Activated CD8-positive, alpha-beta T cell treated with anti-CD3 and anti-CD28 coated beads, Interleukin-2, amount 10 ng/mL, durations not matched to agents 7 days and 5 days (primary cell): ENCODE measurements at regions not wholly inside any gene's neighbourhood (a gene's known extent, or its start where the extent isn't known, plus 50 kb on each side); places are given as distances from the start of the nearest gene placed in this dataset.

Experiments used
- ATAC-seq: fragments of 150-1000 bp; cut with Tn5 transposase; one replicate; pipeline ENCODE4 v1.10.0; 2021; ENCODE audit warnings: moderate library complexity
- CTCF ChIA-PET: fragments of 350-600 bp; sonication (Branson Sonifier 250); formaldehyde crosslinking; loops from one replicate; lab custom pipeline; 2021; ENCODE audit warnings: antibody characterized with exemption; lab: Charles Lee
- POLR2A ChIA-PET: fragments of 350-600 bp; sonication (Branson Sonifier 250); formaldehyde crosslinking; loops from one replicate; lab custom pipeline; 2021; ENCODE audit warnings: antibody characterized with exemption; lab: Charles Lee
- DNase-seq: peaks from one replicate; pipeline ENCODE4 v3.0.0-alpha.2; 2020
- H3K27ac Mint-ChIP-seq: one replicate; pipeline ENCODE4 v1.8.0; 2021; ENCODE audit warnings: mild to moderate bottlenecking, mixed read lengths
- H3K27me3 Mint-ChIP-seq: one replicate; pipeline ENCODE4 v1.8.0; 2021; ENCODE audit warnings: low read depth, mixed read lengths
- H3K36me3 Mint-ChIP-seq: one replicate; pipeline ENCODE4 v1.8.0; 2021; ENCODE audit warnings: low read depth, mixed read lengths
- H3K4me1 Mint-ChIP-seq: one replicate; pipeline ENCODE4 v1.8.0; 2021; ENCODE audit warnings: low read depth, mixed read lengths
- H3K4me3 Mint-ChIP-seq: one replicate; pipeline ENCODE4 v1.8.0; 2021; ENCODE audit warnings: mild to moderate bottlenecking, mixed read lengths
- H3K9me3 Mint-ChIP-seq: one replicate; pipeline ENCODE4 v1.8.0; 2022; ENCODE audit warnings: mixed read lengths; ENCODE audit not compliant: insufficient read depth

GRCh38 chr1:94617134-94617805, 75.7 kb upstream of the F3 start:
- no peak for DNase-seq
- ChIA-PET CTCF (no interaction called here), POLR2A (no interaction called here)
- peaks cover 5% of the 10 kb centered on the region for H3K9me3 Mint-ChIP-seq
- H3K27me3 Mint-ChIP-seq = no peaks in the 10 kb centered on the region
- H3K4me3 Mint-ChIP-seq = no peak overlapping the region
- ATAC-seq = no peak
- peaks cover 3% of the 10 kb centered on the region for H3K4me1 Mint-ChIP-seq
- no peaks in the 10 kb centered on the region for H3K36me3 Mint-ChIP-seq
- H3K27ac Mint-ChIP-seq = no peak overlapping the region

GRCh38 chr1:94616506-94616905, 74.9 kb upstream of the F3 start:
- ChIA-PET POLR2A (no interaction called here), CTCF (no interaction called here)
- peaks cover 3% of the 10 kb centered on the region for H3K4me1 Mint-ChIP-seq
- H3K4me3 Mint-ChIP-seq = no peak overlapping the region
- H3K27ac Mint-ChIP-seq = no peak overlapping the region
- no peak for DNase-seq
- H3K9me3 Mint-ChIP-seq = peaks cover 5% of the 10 kb centered on the region
- no peaks in the 10 kb centered on the region for H3K27me3 Mint-ChIP-seq
- H3K36me3 Mint-ChIP-seq = no peaks in the 10 kb centered on the region
- no peak for ATAC-seq

GRCh38 chr1:94614996-94615395, 73.4 kb upstream of the F3 start:
- H3K27ac Mint-ChIP-seq = no peak overlapping the region
- ATAC-seq (no peak), DNase-seq (no peak)
- H3K9me3 Mint-ChIP-seq = peaks cover 5% of the 10 kb centered on the region
- peaks cover 3% of the 10 kb centered on the region for H3K4me1 Mint-ChIP-seq
- H3K4me3 Mint-ChIP-seq = no peak overlapping the region
- CTCF ChIA-PET = no interaction called here
- H3K27me3 Mint-ChIP-seq = no peaks in the 10 kb centered on the region
- no peaks in the 10 kb centered on the region for H3K36me3 Mint-ChIP-seq
- POLR2A ChIA-PET = interaction anchor here (0.6 kb wide), 1 partner anchor 18 kb away, joined by 3 read pairs; no protein-coding TSS in a partner anchor

DNA sequence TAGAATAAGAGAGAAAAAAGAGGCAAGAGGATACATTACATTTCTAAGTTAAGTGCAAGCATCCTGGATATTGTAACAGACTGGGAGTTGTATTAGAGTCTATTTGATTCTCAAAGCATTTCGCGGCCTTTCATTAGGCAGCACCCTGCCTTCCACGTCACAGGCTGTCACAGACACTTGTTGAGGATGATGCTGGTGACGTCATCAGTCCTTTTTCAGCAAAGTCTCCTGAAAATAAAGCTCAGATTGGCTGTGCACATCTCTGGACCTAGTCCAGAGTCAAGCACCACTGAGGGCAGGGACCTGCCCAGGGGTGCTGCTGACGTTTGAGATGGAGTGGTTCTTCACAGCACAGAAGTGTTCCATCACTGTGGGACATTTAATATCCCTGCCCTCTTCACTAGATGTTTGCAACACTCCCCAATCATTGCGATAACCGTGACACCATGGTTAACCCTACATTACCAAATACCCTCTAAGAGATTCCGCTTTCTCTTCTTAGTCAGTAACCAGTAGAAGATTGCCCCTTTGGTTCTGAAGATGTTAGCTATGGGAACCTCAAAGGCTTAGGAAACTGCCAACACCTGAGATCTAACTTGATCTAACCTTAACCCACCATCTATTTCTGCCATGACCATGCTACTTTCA, 72.7 kb upstream of the F3 start:
- CTCF ChIA-PET = no interaction called here
- no peak for DNase-seq

GRCh38 chr1:94612525-94613204, 71.1 kb upstream of the F3 start:
- Mint-ChIP-seq H3K4me3 (no peak overlapping the region), H3K4me1 (peaks cover 3% of the 10 kb centered on the region), H3K27me3 (no peaks in the 10 kb centered on the region), H3K27ac (no peak overlapping the region), H3K36me3 (no peaks in the 10 kb centered on the region), H3K9me3 (no peaks in the 10 kb centered on the region)
- no peak for DNase-seq
- ChIA-PET POLR2A (no interaction called here), CTCF (no interaction called here)
- no peak for ATAC-seq

More for the DNA sequence above, 72.7 kb upstream of the F3 start:
- no peaks in the 10 kb centered on the region for H3K27me3 Mint-ChIP-seq
- H3K4me3 Mint-ChIP-seq = no peak overlapping the region
- H3K9me3 Mint-ChIP-seq = peaks cover 5% of the 10 kb centered on the region
- POLR2A ChIA-PET = no interaction called here
- H3K36me3 Mint-ChIP-seq = no peaks in the 10 kb centered on the region
- ATAC-seq = no peak
- H3K4me1 Mint-ChIP-seq = peaks cover 3% of the 10 kb centered on the region
- H3K27ac Mint-ChIP-seq = no peak overlapping the region

DNA sequence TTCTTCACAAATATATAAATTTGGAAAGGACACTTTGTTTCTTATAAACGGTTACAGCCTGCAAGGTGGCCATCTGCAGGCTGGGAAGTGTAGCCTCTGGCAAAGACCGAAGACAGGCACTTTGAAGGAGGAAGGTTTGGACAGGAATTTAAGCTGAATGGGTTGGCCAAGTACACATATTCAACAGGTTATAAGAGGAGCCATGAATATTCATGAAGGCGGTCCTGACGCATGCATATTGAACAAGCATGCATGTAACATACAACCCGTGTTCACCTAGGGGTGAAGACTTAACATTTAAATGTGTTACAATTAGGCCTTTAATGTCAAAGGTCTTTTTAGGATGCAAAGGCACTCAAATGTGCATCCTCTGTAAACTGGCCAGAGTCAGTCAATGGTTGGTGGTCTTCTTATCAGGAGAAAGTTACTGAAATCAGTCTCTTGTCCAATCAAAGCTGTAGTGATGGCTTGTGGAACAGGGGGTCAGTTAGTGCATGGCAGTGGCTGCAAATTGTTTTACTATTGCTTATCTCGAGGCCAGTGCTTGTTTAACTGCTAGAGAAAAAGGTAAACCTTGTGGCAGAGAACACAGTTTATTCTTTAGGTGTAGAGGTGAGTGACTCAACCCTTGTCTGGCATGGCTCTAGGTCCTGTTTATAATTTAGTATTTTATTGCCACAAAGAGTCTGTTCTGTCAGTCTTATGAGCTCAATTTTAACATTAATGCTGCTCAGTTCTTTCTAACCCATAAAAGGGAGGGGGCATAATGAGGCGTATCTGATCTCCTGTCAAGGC, 70.3 kb upstream of the F3 start:
- Mint-ChIP-seq H3K4me1 (peaks cover 3% of the 10 kb centered on the region), H3K27me3 (no peaks in the 10 kb centered on the region), H3K36me3 (no peaks in the 10 kb centered on the region), H3K27ac (no peak overlapping the region), H3K4me3 (no peak overlapping the region), H3K9me3 (no peaks in the 10 kb centered on the region)
- ATAC-seq = no peak
- ChIA-PET POLR2A (no interaction called here), CTCF (no interaction called here)
- no peak for DNase-seq

DNA sequence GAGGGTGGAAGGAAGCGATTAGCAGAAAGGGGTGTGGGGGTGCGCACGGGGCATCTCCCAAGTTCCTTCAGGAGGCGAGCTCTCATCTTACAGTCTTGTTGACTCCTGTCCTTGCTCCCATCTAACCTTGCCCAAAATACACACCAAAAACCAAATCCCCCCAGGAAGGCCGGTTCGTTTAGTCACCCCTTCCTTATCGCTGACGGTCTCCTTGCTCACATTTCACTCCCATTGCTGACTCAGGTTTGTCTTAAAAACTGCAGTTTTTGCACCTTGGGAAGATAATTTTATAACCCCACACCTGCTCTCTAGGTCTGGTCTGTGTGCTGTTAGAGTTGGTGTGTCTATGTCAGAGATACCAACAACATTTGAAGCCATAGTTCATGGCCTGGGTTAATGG, 68.1 kb upstream of the F3 start:
- no peaks in the 10 kb centered on the region for H3K36me3 Mint-ChIP-seq
- POLR2A ChIA-PET = no interaction called here
- no peak overlapping the region for H3K4me3 Mint-ChIP-seq
- peaks cover 3% of the 10 kb centered on the region for H3K4me1 Mint-ChIP-seq
- CTCF ChIA-PET = no interaction called here
- H3K27ac Mint-ChIP-seq = no peak overlapping the region
- DNase-seq (no peak), ATAC-seq (no peak)
- H3K27me3 Mint-ChIP-seq = peaks cover 3% of the 10 kb centered on the region
- H3K9me3 Mint-ChIP-seq = no peaks in the 10 kb centered on the region

DNA sequence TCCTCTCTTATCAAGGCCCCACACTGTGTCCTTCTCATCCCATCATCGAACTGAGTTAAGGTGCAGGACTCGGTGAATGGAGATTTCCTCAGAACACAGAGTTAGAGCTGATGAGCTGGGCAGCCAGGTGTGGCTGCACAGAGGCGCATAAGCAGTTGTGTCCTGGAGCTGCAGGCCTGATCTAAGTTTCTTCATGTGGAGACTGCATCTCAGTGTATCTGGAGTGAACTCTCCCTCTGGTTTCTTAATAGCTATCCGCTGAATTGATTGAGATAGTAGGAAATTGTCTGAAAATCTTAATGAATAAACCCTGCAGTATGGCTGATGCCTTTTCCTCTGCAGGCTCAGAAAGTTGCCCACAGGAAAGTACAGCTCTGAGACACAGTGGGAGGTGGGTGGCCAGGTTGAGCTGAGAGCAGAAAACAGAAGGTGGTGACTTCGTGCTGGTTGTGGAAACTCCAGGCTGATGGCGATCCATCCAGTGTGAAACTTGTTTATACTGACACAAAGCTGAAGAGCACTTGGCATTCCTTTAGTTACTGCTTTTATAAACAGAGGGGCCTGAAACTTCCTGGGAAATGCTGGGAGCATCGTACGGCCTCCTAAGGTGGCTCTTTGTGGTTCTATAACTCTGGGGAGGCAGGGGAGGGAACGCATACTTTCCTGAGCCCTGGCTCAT, 67.4 kb upstream of the F3 start:
- Mint-ChIP-seq H3K4me1 (peaks cover 3% of the 10 kb centered on the region), H3K9me3 (no peaks in the 10 kb centered on the region), H3K27me3 (peaks cover 5% of the 10 kb centered on the region), H3K4me3 (no peak overlapping the region), H3K27ac (no peak overlapping the region), H3K36me3 (no peaks in the 10 kb centered on the region)
- ChIA-PET POLR2A (no interaction called here), CTCF (no interaction called here)
- ATAC-seq = no peak
- no peak for DNase-seq

DNA sequence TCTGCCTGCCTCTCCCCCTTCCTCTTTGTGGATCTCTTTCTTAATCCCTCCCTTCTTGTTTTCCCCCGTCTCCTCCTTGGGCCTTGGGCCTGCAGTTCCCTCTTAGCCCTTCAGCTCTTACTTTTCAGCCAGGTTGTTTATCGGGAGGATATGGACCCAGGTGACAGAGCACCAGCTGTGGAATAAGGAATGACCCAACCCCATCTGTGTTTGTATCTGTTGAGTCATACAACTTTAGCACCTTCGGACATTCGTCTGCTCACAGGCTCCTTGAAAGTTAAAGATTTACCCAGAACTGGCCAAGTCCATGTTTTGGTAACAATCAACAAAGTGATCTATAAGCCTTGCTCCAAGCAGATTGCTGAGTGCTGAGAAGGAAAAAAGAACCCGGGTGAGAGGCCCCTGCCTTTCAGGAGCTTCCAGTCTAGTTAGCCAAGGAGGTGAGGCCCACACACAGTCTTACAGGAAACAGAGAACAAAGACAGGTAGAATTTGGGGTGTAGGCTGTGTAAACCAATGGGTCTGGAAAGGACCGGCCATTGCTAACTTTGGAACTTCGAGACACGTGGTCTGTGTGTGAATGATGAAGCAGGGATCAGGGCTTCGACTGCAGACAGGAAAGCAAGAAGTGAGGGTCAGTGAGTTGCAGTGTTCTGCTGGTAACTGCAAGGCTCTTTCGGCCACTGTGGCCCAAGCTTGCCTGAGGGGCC, 66.7 kb upstream of the F3 start:
- H3K27me3 Mint-ChIP-seq = peaks cover 12% of the 10 kb centered on the region
- CTCF ChIA-PET = no interaction called here
- H3K4me1 Mint-ChIP-seq = peaks cover 4% of the 10 kb centered on the region
- no peak overlapping the region for H3K27ac Mint-ChIP-seq
- no peak for DNase-seq
- POLR2A ChIA-PET = no interaction called here
- H3K36me3 Mint-ChIP-seq = no peaks in the 10 kb centered on the region
- H3K4me3 Mint-ChIP-seq = no peak overlapping the region
- ATAC-seq = no peak
- H3K9me3 Mint-ChIP-seq = no peaks in the 10 kb centered on the region

DNA sequence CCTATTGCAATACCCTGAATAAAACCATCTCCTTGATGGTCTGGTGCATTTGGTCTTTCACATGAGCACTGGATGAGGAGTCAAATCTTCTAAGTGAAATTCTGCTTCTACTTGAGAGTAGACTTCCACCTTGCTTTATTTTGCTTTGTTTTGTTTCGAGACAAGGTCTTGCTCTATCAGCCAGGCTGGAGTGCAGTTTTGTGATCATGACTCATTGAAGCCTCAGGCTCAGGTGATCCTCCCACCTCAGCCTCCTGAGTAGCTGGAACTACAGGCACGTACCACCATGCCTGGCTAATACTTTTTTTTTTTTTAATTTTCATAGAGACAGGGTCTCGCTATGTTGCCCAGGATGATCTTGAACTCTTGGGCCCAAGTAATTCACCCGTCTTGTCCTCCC, 65.8 kb upstream of the F3 start:
- H3K9me3 Mint-ChIP-seq = no peaks in the 10 kb centered on the region
- no peak overlapping the region for H3K27ac Mint-ChIP-seq
- ATAC-seq = no peak
- peaks cover 9% of the 10 kb centered on the region for H3K4me1 Mint-ChIP-seq
- POLR2A ChIA-PET = no interaction called here
- H3K36me3 Mint-ChIP-seq = no peaks in the 10 kb centered on the region
- peaks cover 15% of the 10 kb centered on the region for H3K27me3 Mint-ChIP-seq
- DNase-seq = no peak
- H3K4me3 Mint-ChIP-seq = no peak overlapping the region
- CTCF ChIA-PET = no interaction called here

GRCh38 chr1:94606471-94606870, 64.9 kb upstream of the F3 start:
- peaks cover 18% of the 10 kb centered on the region for H3K4me1 Mint-ChIP-seq
- CTCF ChIA-PET = no interaction called here
- H3K27me3 Mint-ChIP-seq = peaks cover 20% of the 10 kb centered on the region
- no peaks in the 10 kb centered on the region for H3K36me3 Mint-ChIP-seq
- no peak overlapping the region for H3K4me3 Mint-ChIP-seq
- no peak overlapping the region for H3K27ac Mint-ChIP-seq
- ATAC-seq = no peak
- DNase-seq = no peak
- POLR2A ChIA-PET = no interaction called here
- no peaks in the 10 kb centered on the region for H3K9me3 Mint-ChIP-seq
